SK-N-MC (cell line): ENCODE measurements at regions not wholly inside any gene's neighbourhood (a gene's known extent, or its start where the extent isn't known, plus 50 kb on each side); places are given as distances from the start of the nearest gene placed in this dataset.

Experiments used
- EZH2 ChIP-seq: fragments of 200-600 bp; sonication (generic); IDR thresholded peaks from one replicate; pipeline ENCODE4 v1.6.1; 2017; ENCODE audit warnings: antibody characterized with exemption
- FOXP2 ChIP-seq: optimal IDR thresholded peaks from 2 replicates; pipeline ENCODE3; 2011; ENCODE audit warnings: mild to moderate bottlenecking, moderate library complexity; ENCODE audit not compliant: insufficient read depth; ENCODE audit errors: extremely low read length, control extremely low read depth
- POLR2AphosphoS5 ChIP-seq: IDR thresholded peaks from 2 replicates; pipeline ENCODE4 v1.6.1; 2012; ENCODE audit warnings: mild to moderate bottlenecking, low read depth, low read length, borderline replicate concordance

DNA sequence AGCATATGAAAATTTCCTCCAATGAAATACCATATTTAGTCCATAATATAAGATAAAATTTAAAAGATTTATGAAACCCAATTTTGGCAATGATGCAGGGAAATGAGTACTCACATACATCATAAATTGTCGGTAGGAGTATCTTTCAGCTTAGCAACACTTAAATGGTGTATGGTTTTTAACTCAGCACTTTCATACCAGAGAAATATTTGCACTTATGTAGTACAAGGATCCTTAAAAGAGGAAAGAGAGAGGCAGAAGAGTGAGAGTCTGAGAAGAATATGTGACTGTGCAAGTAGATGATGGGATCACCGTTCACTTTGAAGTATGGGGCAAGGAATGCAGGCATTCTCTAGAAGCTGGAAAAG, 379.3 kb upstream of the DCN start:
- TF ChIP-seq POLR2AphosphoS5 (no peak), EZH2 (no peak), FOXP2 (no peak)
